Body of pancreas (tissue), 4 donors: ENCODE measurements at regions not wholly inside any gene's neighbourhood (a gene's known extent, or its start where the extent isn't known, plus 50 kb on each side); places are given as distances from the start of the nearest gene placed in this dataset.

Experiments used
- POLR2A ChIP-seq, 3 donors: fragments of 450-650 bp; IDR thresholded peaks; one replicate each; pipeline ENCODE4 v1.6.1; 2016; ENCODE audit warnings: antibody characterized with exemption in 3 of 3, mild to moderate bottlenecking in 2 of 3
- TF ChIP-seq, protein P1 (sequence below), 7 experiments: fragments of 450-650 bp in 4 of 7; fragments of 200-600 bp in 3 of 7; sonication (generic) in 3 of 7; IDR thresholded peaks; one replicate each; pipeline ENCODE4 v1.5.1; 2016 to 2019; ENCODE audit warnings: antibody characterized with exemption in 7 of 7

GRCh38 chr20:57837208-57838035 is 127.6 kb upstream of the PMEPA1 start:
- TF ChIP-seq, protein P1, sequence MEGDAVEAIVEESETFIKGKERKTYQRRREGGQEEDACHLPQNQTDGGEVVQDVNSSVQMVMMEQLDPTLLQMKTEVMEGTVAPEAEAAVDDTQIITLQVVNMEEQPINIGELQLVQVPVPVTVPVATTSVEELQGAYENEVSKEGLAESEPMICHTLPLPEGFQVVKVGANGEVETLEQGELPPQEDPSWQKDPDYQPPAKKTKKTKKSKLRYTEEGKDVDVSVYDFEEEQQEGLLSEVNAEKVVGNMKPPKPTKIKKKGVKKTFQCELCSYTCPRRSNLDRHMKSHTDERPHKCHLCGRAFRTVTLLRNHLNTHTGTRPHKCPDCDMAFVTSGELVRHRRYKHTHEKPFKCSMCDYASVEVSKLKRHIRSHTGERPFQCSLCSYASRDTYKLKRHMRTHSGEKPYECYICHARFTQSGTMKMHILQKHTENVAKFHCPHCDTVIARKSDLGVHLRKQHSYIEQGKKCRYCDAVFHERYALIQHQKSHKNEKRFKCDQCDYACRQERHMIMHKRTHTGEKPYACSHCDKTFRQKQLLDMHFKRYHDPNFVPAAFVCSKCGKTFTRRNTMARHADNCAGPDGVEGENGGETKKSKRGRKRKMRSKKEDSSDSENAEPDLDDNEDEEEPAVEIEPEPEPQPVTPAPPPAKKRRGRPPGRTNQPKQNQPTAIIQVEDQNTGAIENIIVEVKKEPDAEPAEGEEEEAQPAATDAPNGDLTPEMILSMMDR (IDR thresholded peaks at IDR 0.05) = no peak
- TF ChIP-seq POLR2A (IDR thresholded peaks at IDR 0.05) = no peak
